MM.1S (cell line): ENCODE measurements at regions not wholly inside any gene's neighbourhood (a gene's known extent, or its start where the extent isn't known, plus 50 kb on each side); places are given as distances from the start of the nearest gene placed in this dataset.

Source experiments
- DNase-seq: peaks from one replicate; pipeline ENCODE4 v3.0.0-alpha.2; 2015
- H2AFZ ChIP-seq: fragments of 300-600 bp; sonication (generic); 2 replicates; pipeline ENCODE4 v1.6.0; 2016; ENCODE audit warnings: antibody characterized with exemption, low read length
- H3F3A ChIP-seq: fragments of 300-600 bp; sonication (generic); 2 replicates; pipeline ENCODE4 v1.6.1; 2016; ENCODE audit warnings: mild to moderate bottlenecking, antibody characterized with exemption, low read length, moderate library complexity, mixed read lengths; ENCODE audit not compliant: insufficient read depth
- H3K27ac ChIP-seq: fragments of 300-600 bp; sonication (generic); 2 replicates; pipeline ENCODE4 v1.5.1; 2016; ENCODE audit warnings: mild to moderate bottlenecking, low read length
- H3K27me3 ChIP-seq: fragments of 300-600 bp; sonication (generic); replicated peaks from 2 replicates; pipeline ENCODE4 v1.6.0; 2016; ENCODE audit warnings: low read length; ENCODE audit not compliant: insufficient read depth
- H3K36me3 ChIP-seq: fragments of 300-600 bp; sonication (generic); replicated peaks from 2 replicates; pipeline ENCODE4 v1.6.1; 2016; ENCODE audit warnings: mild to moderate bottlenecking, low read length, mixed read lengths; ENCODE audit not compliant: insufficient read depth
- H3K4me1 ChIP-seq: fragments of 300-600 bp; sonication (generic); 2 replicates; pipeline ENCODE4 v1.6.1; 2016; ENCODE audit warnings: low read length, mixed read lengths
- H3K4me2 ChIP-seq: fragments of 300-600 bp; sonication (generic); 2 replicates; pipeline ENCODE4 v1.6.0; 2016; ENCODE audit warnings: low read depth, low read length
- H3K4me3 ChIP-seq: fragments of 300-600 bp; sonication (generic); 2 replicates; pipeline ENCODE4 v1.5.1; 2016; ENCODE audit warnings: low read length, mixed read lengths
- H3K79me2 ChIP-seq: fragments of 300-600 bp; sonication (generic); 2 replicates; pipeline ENCODE4 v1.6.1; 2016; ENCODE audit warnings: mixed run types, low read length, mixed read lengths
- H3K9ac ChIP-seq: fragments of 300-600 bp; sonication (generic); 2 replicates; pipeline ENCODE4 v1.6.1; 2016; ENCODE audit warnings: low read length, mixed read lengths
- H3K9me2 ChIP-seq: fragments of 300-600 bp; sonication (generic); replicated peaks from 2 replicates; pipeline ENCODE4 v1.6.1; 2016; ENCODE audit warnings: mild to moderate bottlenecking, low read length, mixed read lengths; ENCODE audit not compliant: insufficient read depth
- H3K9me3 ChIP-seq: fragments of 300-600 bp; sonication (generic); replicated peaks from 2 replicates; pipeline ENCODE4 v1.6.1; 2016; ENCODE audit warnings: mild to moderate bottlenecking, low read length, mixed read lengths; ENCODE audit not compliant: insufficient read depth
- H4K20me1 ChIP-seq: fragments of 300-600 bp; sonication (generic); 2 replicates; pipeline ENCODE4 v1.6.1; 2016; ENCODE audit warnings: mild to moderate bottlenecking, low read length, moderate library complexity, mixed read lengths; ENCODE audit not compliant: insufficient read depth
- CTCF ChIP-seq: fragments of 300-600 bp; sonication (generic); IDR thresholded peaks from 2 replicates; pipeline ENCODE4 v1.5.1; 2016; ENCODE audit warnings: antibody characterized with exemption, low read length, mixed read lengths
- EZH2 ChIP-seq: fragments of 300-600 bp; sonication (generic); optimal IDR thresholded peaks from 2 replicates; pipeline ENCODE3; 2017; ENCODE audit warnings: low read depth, mild to moderate bottlenecking, antibody characterized with exemption, low read length, mixed read lengths
- EZH2phosphoT487 ChIP-seq: fragments of 300-600 bp; sonication (generic); IDR thresholded peaks from 2 replicates; pipeline ENCODE4 v1.6.1; 2018; ENCODE audit warnings: antibody characterized with exemption, low read length

GRCh38 chr1:4322881-4323280 lies 331.5 kb upstream of the AJAP1 start:
- Histone ChIP-seq H4K20me1 (no peaks in the 10 kb centered on the region), H3K4me1 (no peaks in the 10 kb centered on the region), H3K9ac (no peak overlapping the region), H3K79me2 (no peaks in the 10 kb centered on the region), H3K4me2 (no peak overlapping the region), H3K27ac (no peak overlapping the region), H3K36me3 (no peaks in the 10 kb centered on the region), H3K9me3 (no peaks in the 10 kb centered on the region), H3K27me3 (peaks cover 59% of the 10 kb centered on the region), H2AFZ (no peak overlapping the region), H3K9me2 (no peaks in the 10 kb centered on the region), H3K4me3 (no peak overlapping the region), H3F3A (no peaks in the 10 kb centered on the region)
- no peak for DNase-seq
- no peak for TF ChIP-seq CTCF
- TF ChIP-seq EZH2phosphoT487, result no peak
- TF ChIP-seq EZH2, result no peak

GRCh38 chr1:4323309-4323708 lies 331.1 kb upstream of the AJAP1 start:
- TF ChIP-seq EZH2phosphoT487 (no peak), CTCF (no peak), EZH2 (no peak)
- H4K20me1 ChIP-seq, result no peaks in the 10 kb centered on the region
- peaks cover 57% of the 10 kb centered on the region for H3K27me3 ChIP-seq
- no peak overlapping the region for H3K9ac ChIP-seq
- H3K4me1 ChIP-seq, result no peaks in the 10 kb centered on the region
- H3K4me3 ChIP-seq, result no peak overlapping the region
- DNase-seq, result no peak
- H3K9me3 ChIP-seq, result no peaks in the 10 kb centered on the region
- H3F3A ChIP-seq, result no peaks in the 10 kb centered on the region
- H2AFZ ChIP-seq, result no peak overlapping the region
- H3K79me2 ChIP-seq, result no peaks in the 10 kb centered on the region
- no peaks in the 10 kb centered on the region for H3K9me2 ChIP-seq
- no peak overlapping the region for H3K27ac ChIP-seq
- H3K36me3 ChIP-seq, result no peaks in the 10 kb centered on the region
- H3K4me2 ChIP-seq, result no peak overlapping the region

GRCh38 chr1:4324525-4324924 lies 329.9 kb upstream of the AJAP1 start:
- Histone ChIP-seq H2AFZ (no peak overlapping the region), H3K36me3 (no peaks in the 10 kb centered on the region), H3K4me1 (no peaks in the 10 kb centered on the region), H4K20me1 (no peaks in the 10 kb centered on the region), H3K9ac (no peak overlapping the region), H3K9me2 (no peaks in the 10 kb centered on the region), H3F3A (no peaks in the 10 kb centered on the region), H3K9me3 (no peaks in the 10 kb centered on the region), H3K79me2 (no peaks in the 10 kb centered on the region), H3K4me2 (no peak overlapping the region), H3K4me3 (no peak overlapping the region), H3K27ac (no peak overlapping the region), H3K27me3 (peaks cover 62% of the 10 kb centered on the region)
- TF ChIP-seq CTCF, result no peak
- TF ChIP-seq EZH2, result no peak
- TF ChIP-seq EZH2phosphoT487, result no peak
- DNase-seq, result no peak

GRCh38 chr1:4327142-4327541 lies 327.3 kb upstream of the AJAP1 start:
- Histone ChIP-seq H3F3A (no peaks in the 10 kb centered on the region), H3K9me2 (no peaks in the 10 kb centered on the region), H3K4me3 (no peak overlapping the region), H3K9ac (no peak overlapping the region), H3K27ac (no peak overlapping the region), H3K27me3 (peaks cover 63% of the 10 kb centered on the region), H4K20me1 (no peaks in the 10 kb centered on the region), H2AFZ (no peak overlapping the region), H3K9me3 (no peaks in the 10 kb centered on the region), H3K4me1 (no peaks in the 10 kb centered on the region), H3K4me2 (no peak overlapping the region), H3K36me3 (no peaks in the 10 kb centered on the region), H3K79me2 (no peaks in the 10 kb centered on the region)
- DNase-seq, result no peak
- TF ChIP-seq EZH2, result no peak
- no peak for TF ChIP-seq CTCF
- TF ChIP-seq EZH2phosphoT487, result no peak
